Panc1 (cell line): ENCODE measurements at regions not wholly inside any gene's neighbourhood (a gene's known extent, or its start where the extent isn't known, plus 50 kb on each side); places are given as distances from the start of the nearest gene placed in this dataset.

Source experiments
- ATAC-seq: fragments of 200-7000 bp; cut with Tn5 transposase; 2 replicates; pipeline ENCODE4 v1.9.1; 2020; ENCODE audit warnings: mild to moderate bottlenecking, moderate library complexity
- BruUV-seq: library from RNA; stranded (reverse); fragments of 400-500 nt; replicated peaks from 2 replicates; lab custom pipeline; 2021; lab: Mats Ljungman, UMichigan
- CTCF ChIA-PET: fragments of 300-600 bp; sonication (Branson Sonifier 250); formaldehyde crosslinking; loops from one replicate; lab custom pipeline; 2022; ENCODE audit warnings: antibody characterized with exemption; lab: Charles Lee
- POLR2A ChIA-PET: fragments of 300-600 bp; sonication (Branson Sonifier 250); formaldehyde crosslinking; loops from one replicate; lab custom pipeline; 2022; ENCODE audit warnings: antibody characterized with exemption; lab: Charles Lee
- DNase-seq: peaks from one replicate; pipeline ENCODE4 v3.0.0-alpha.2; 2010; ENCODE audit warnings: low read depth, low spot score
- H3K27ac ChIP-seq: 2 replicates; pipeline ENCODE4 v1.5.1; 2011; ENCODE audit warnings: mild to moderate bottlenecking, low read length, inconsistent platforms
- H3K27me3 ChIP-seq: fragments of 200-500 bp; sonication (Bioruptor generic); 2 replicates; pipeline ENCODE4 v1.6.0; 2014; ENCODE audit warnings: low read length, inconsistent platforms; ENCODE audit not compliant: control insufficient read depth, insufficient read depth
- H3K36me3 ChIP-seq: fragments of 200-500 bp; sonication (Bioruptor generic); 2 replicates; pipeline ENCODE4 v1.5.1; 2014; ENCODE audit warnings: inconsistent platforms, mild to moderate bottlenecking, low read length, moderate library complexity; ENCODE audit not compliant: control insufficient read depth, insufficient read depth
- H3K4me1 ChIP-seq: 2 replicates; pipeline ENCODE4 v1.5.1; 2011; ENCODE audit warnings: inconsistent platforms, mild to moderate bottlenecking, low read length, moderate library complexity; ENCODE audit not compliant: control insufficient read depth, insufficient read depth
- H3K4me3 ChIP-seq, 2 experiments: 2 replicates each; pipeline ENCODE4 v1.5.1; 2011 to 2012; ENCODE audit warnings: low read depth in 2 of 2, low read length in 2 of 2, mild to moderate bottlenecking in 2 of 2, inconsistent platforms in 1 of 2, moderate library complexity in 1 of 2
- H3K9me3 ChIP-seq: fragments of 200-500 bp; sonication (Bioruptor generic); 2 replicates; pipeline ENCODE4 v1.5.1; 2014; ENCODE audit warnings: low read depth, mild to moderate bottlenecking, inconsistent platforms, low read length, moderate library complexity; ENCODE audit not compliant: control insufficient read depth, insufficient read depth
- CTCF ChIP-seq: fragments of 450-650 bp; IDR thresholded peaks from 2 replicates; pipeline ENCODE4 v1.5.1; 2017; ENCODE audit warnings: mild to moderate bottlenecking
- POLR2AphosphoS5 ChIP-seq: IDR thresholded peaks from 2 replicates; pipeline ENCODE4 v1.6.1; 2012; ENCODE audit warnings: mild to moderate bottlenecking, low read depth, low read length, moderate library complexity
- SIN3A ChIP-seq: IDR thresholded peaks from 2 replicates; pipeline ENCODE4 v1.6.1; 2012; ENCODE audit warnings: low read depth, mild to moderate bottlenecking, low read length, moderate library complexity, borderline replicate concordance; ENCODE audit not compliant: insufficient read depth
- TCF7L2 ChIP-seq: IDR thresholded peaks from 2 replicates; pipeline ENCODE4 v1.6.1; 2011; ENCODE audit warnings: mild to moderate bottlenecking, low read depth, low read length, inconsistent platforms
- in situ Hi-C: cut with HindIII; loops from 2 replicates; pipeline ENCODE4 v1.10.0; 2016; ENCODE audit warnings: low sequenced_read_pairs, low pct_unique_long_range_greater_than_20kb
- intact Hi-C: fragments of 100-400 bp; cut with micrococcal nuclease; formaldehyde crosslinking; loops from one replicate; pipeline ENCODE4 v1.10.0; 2022; ENCODE audit not compliant: unreplicated experiment
- TF ChIP-seq, protein P1 (sequence below), 2 experiments: IDR thresholded peaks; 2 replicates each; pipeline ENCODE4 v1.6.1; 2011 to 2012; ENCODE audit warnings: low read depth in 2 of 2, control low read depth in 1 of 2, low read length in 1 of 2, mild to moderate bottlenecking in 1 of 2, moderate library complexity in 1 of 2; ENCODE audit not compliant: insufficient read depth in 1 of 2

DNA sequence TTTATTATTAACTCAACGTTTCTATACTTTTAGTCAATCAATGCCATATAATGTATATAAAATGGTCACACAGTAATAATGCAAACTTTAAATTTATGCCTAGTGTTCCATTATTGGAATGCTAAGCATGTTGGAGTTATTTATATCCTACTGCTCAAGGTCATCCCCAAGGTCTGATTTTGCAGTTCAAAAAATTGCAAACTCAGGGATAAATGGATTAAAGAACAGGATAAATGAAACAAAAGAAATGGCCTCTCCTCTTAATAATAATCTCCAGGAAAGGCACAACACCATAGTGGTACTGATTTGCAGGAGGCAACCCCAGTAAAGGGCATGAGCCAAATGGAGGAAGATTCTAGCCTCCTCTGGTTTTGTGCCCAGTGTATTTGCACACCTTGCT, 436.4 kb downstream of the EPHA4 start:
- no peak overlapping the region for H3K27ac ChIP-seq
- no peak for DNase-seq
- TF ChIP-seq, protein P1, sequence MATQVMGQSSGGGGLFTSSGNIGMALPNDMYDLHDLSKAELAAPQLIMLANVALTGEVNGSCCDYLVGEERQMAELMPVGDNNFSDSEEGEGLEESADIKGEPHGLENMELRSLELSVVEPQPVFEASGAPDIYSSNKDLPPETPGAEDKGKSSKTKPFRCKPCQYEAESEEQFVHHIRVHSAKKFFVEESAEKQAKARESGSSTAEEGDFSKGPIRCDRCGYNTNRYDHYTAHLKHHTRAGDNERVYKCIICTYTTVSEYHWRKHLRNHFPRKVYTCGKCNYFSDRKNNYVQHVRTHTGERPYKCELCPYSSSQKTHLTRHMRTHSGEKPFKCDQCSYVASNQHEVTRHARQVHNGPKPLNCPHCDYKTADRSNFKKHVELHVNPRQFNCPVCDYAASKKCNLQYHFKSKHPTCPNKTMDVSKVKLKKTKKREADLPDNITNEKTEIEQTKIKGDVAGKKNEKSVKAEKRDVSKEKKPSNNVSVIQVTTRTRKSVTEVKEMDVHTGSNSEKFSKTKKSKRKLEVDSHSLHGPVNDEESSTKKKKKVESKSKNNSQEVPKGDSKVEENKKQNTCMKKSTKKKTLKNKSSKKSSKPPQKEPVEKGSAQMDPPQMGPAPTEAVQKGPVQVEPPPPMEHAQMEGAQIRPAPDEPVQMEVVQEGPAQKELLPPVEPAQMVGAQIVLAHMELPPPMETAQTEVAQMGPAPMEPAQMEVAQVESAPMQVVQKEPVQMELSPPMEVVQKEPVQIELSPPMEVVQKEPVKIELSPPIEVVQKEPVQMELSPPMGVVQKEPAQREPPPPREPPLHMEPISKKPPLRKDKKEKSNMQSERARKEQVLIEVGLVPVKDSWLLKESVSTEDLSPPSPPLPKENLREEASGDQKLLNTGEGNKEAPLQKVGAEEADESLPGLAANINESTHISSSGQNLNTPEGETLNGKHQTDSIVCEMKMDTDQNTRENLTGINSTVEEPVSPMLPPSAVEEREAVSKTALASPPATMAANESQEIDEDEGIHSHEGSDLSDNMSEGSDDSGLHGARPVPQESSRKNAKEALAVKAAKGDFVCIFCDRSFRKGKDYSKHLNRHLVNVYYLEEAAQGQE (IDR thresholded peaks at IDR 0.05; ENCODE audit: insufficient read depth in 1 of 2, low read depth in 2 of 2, low read length in 1 of 2), result no peak
- TF ChIP-seq CTCF (no peak), SIN3A (no peak), TCF7L2 (no peak), POLR2AphosphoS5 (no peak)
- BruUV-seq, result no TSS peak
- POLR2A ChIA-PET, result no interaction called here
- H3K4me1 ChIP-seq, result no peaks in the 10 kb centered on the region
- intact Hi-C loops (no loop called here), in situ Hi-C loops (no loop called here)
- no peaks in the 10 kb centered on the region for H3K36me3 ChIP-seq
- no peaks in the 10 kb centered on the region for H3K9me3 ChIP-seq
- CTCF ChIA-PET, result no interaction called here
- no peak for ATAC-seq
- H3K4me3 ChIP-seq, result no peak overlapping the region
- H3K27me3 ChIP-seq, result no peaks in the 10 kb centered on the region

DNA sequence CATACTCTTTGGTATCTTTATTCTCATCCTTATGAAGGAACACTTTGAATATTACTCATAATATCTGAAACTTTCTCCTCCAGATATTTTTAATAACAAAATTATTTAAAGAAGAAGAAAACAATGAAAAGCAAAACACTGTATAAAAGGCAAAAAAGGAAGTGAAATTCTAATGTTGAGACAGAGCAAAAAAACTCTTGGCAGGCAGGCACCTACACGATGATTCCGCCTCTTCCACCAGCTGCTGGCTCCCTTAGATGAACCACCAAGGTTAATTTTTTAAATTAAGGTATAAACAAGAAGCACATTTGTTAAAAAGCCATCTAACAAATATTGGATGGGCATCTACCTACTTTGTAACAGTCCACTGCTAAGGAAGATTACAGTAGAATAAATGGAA, 434.7 kb downstream of the EPHA4 start:
- in situ Hi-C loops (no loop called here), intact Hi-C loops (no loop called here)
- DNase-seq, result no peak
- BruUV-seq, result no TSS peak
- Histone ChIP-seq H3K27ac (no peak overlapping the region), H3K9me3 (no peaks in the 10 kb centered on the region), H3K36me3 (no peaks in the 10 kb centered on the region), H3K4me3 (no peak overlapping the region), H3K27me3 (no peaks in the 10 kb centered on the region), H3K4me1 (no peaks in the 10 kb centered on the region)
- no peak for TF ChIP-seq POLR2AphosphoS5
- TF ChIP-seq, protein P1 (IDR thresholded peaks at IDR 0.05; ENCODE audit: insufficient read depth in 1 of 2, low read depth in 2 of 2, low read length in 1 of 2), result no peak
- TF ChIP-seq SIN3A, result no peak
- no peak for TF ChIP-seq CTCF
- TF ChIP-seq TCF7L2, result no peak
- no peak for ATAC-seq
- ChIA-PET CTCF (no interaction called here), POLR2A (no interaction called here)
